ELR (cell line): ENCODE measurements at regions not wholly inside any gene's neighbourhood (a gene's known extent, or its start where the extent isn't known, plus 50 kb on each side); places are given as distances from the start of the nearest gene placed in this dataset.
"Not testable (repeated sequence)": the region's sequence is repeated elsewhere in the genome, so short reads cannot be mapped to it uniquely, and the experiment has no call there.

Source experiments
- DNase-seq: peaks from one replicate; pipeline ENCODE4 v3.0.0-alpha.2; 2015; ENCODE audit warnings: low read depth

GRCh38 chr1:242728696-242729095 is 204.2 kb upstream of the PLD5 start:
- DNase-seq: no peak

GRCh38 chr1:242723044-242723716 is 198.7 kb upstream of the PLD5 start:
- DNase-seq: no peak

GRCh38 chr1:242718967-242719366 is 194.5 kb upstream of the PLD5 start:
- no peak for DNase-seq

GRCh38 chr1:242712248-242712647 is 187.8 kb upstream of the PLD5 start:
- no peak for DNase-seq

- DNase-seq: no peak
These were observed 186.3 kb upstream of the PLD5 start for GRCh38 chr1:242710847-242711246.

GRCh38 chr1:242710286-242710685 is 185.8 kb upstream of the PLD5 start:
- DNase-seq: no peak

- no peak for DNase-seq
These were observed 179.0 kb upstream of the PLD5 start for GRCh38 chr1:242703467-242703866.

- no peak for DNase-seq
These were observed 168.5 kb upstream of the PLD5 start for GRCh38 chr1:242692988-242693387.

GRCh38 chr1:242691610-242691945 is 167.1 kb upstream of the PLD5 start:
- no peak for DNase-seq

- DNase-seq: no peak
These were observed 166.5 kb upstream of the PLD5 start for GRCh38 chr1:242690849-242691609.

GRCh38 chr1:242689378-242689777 is 164.9 kb upstream of the PLD5 start:
- DNase-seq: no peak

GRCh38 chr1:242674951-242675645 is 150.6 kb upstream of the PLD5 start:
- no peak for DNase-seq

GRCh38 chr1:242673652-242674051 is 149.2 kb upstream of the PLD5 start:
- no peak for DNase-seq

GRCh38 chr1:242673165-242673564 is 148.7 kb upstream of the PLD5 start:
- DNase-seq: not testable (repeated sequence)

GRCh38 chr1:242670019-242670418 is 145.5 kb upstream of the PLD5 start:
- DNase-seq: no peak

GRCh38 chr1:242662886-242663285 is 138.4 kb upstream of the PLD5 start:
- DNase-seq: no peak

GRCh38 chr1:242653772-242654171 is 129.3 kb upstream of the PLD5 start:
- not testable (repeated sequence) for DNase-seq

- DNase-seq: no peak
These were observed 127.3 kb upstream of the PLD5 start for GRCh38 chr1:242651817-242652216.

GRCh38 chr1:242641461-242641860 is 117.0 kb upstream of the PLD5 start:
- DNase-seq: no peak

GRCh38 chr1:242639104-242639503 is 114.6 kb upstream of the PLD5 start:
- no peak for DNase-seq

GRCh38 chr1:242634732-242635131 is 110.2 kb upstream of the PLD5 start:
- DNase-seq: no peak

- peak; percentile 3 for DNase-seq
These were observed 104.9 kb upstream of the PLD5 start for GRCh38 chr1:242629396-242629795.

GRCh38 chr1:242623756-242624155 is 99.3 kb upstream of the PLD5 start:
- no peak for DNase-seq
